ENCODE measurements at regions not wholly inside any gene's neighbourhood (a gene's known extent, or its start where the extent isn't known, plus 50 kb on each side); places are given as distances from the start of the nearest gene placed in this dataset.

DNA sequence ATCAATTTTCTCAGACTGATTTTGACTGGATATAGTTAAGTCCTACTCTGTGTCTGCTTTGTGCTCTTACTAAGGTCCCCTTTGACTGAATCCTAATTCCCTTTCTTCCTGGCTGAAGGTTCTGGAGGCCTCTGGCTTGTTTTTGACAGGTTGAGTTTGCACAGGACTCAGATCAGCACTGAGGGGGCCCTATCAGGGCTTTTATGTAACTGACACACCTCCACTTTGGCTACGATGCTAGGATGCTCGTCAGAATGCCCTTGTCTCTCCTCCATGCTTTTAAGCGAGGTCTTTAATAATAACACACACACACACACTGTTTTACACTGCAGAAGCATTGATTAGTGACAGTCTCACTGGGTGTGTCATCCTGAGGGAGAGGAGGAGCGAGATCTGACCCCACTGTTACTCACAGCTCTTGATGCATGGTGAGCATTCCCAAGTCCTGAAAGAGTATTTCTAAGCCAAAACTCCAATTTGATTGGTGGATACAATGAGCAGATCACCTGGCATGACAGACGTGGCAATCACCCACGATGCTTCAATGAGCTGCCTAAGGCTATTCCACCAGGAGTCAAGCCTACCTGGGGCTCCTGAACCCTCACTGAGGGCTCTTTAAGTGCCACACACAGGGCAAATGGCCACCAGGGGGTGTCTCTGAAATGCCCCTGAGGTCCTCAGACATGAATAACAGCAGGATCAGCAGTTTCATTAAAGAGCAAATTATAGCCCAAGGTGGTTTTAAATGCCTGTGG, 130.4 kb upstream of the CPEB2 start:
- Histone ChIP-seq H3K36me3 (ENCODE audit: insufficient read depth) (no peaks in the 10 kb centered on the region), H3K4me2 (no peak overlapping the region), H3K4me3 (no peak overlapping the region), H3K27ac (ENCODE audit: low read depth) (no peak overlapping the region), H3F3A (replicated peaks; ENCODE audit: low read depth) (no peaks in the 10 kb centered on the region), H3K9me2 (ENCODE audit: insufficient read depth) (0 out of 2 replicates have a peak, but pooled peaks cover 2% of the 10 kb centered on the region), H4K20me1 (replicated peaks; ENCODE audit: insufficient read depth) (no peaks in the 10 kb centered on the region), H3K4me1 (ENCODE audit: insufficient read depth) (no peaks in the 10 kb centered on the region), H3K79me2 (replicated peaks; ENCODE audit: insufficient read depth) (no peaks in the 10 kb centered on the region), H2AFZ (0 out of 2 replicates have a peak overlapping the region, but pooled peaks have one; percentile 38), H3K27me3 (ENCODE audit: insufficient read depth) (no peaks in the 10 kb centered on the region)
- ATAC-seq (peak; percentile 92), DNase-seq (ENCODE audit: low spot score) (peak; percentile 72)
- Mint-ChIP-seq H3K4me1 (peaks cover 18% of the 10 kb centered on the region), H3K4me3 (no peak overlapping the region), H3K27ac (no peak overlapping the region), H3K27me3 (ENCODE audit: insufficient read depth, low read depth, poor library complexity) (peaks cover 4% of the 10 kb centered on the region), H3K9me3 (no peaks in the 10 kb centered on the region), H3K36me3 (ENCODE audit: low read depth) (no peaks in the 10 kb centered on the region)
- no peak for TF ChIP-seq EZH2 (IDR thresholded peaks at IDR 0.05; ENCODE audit: low read depth, unreplicated experiment)
- TF ChIP-seq, protein P1, sequence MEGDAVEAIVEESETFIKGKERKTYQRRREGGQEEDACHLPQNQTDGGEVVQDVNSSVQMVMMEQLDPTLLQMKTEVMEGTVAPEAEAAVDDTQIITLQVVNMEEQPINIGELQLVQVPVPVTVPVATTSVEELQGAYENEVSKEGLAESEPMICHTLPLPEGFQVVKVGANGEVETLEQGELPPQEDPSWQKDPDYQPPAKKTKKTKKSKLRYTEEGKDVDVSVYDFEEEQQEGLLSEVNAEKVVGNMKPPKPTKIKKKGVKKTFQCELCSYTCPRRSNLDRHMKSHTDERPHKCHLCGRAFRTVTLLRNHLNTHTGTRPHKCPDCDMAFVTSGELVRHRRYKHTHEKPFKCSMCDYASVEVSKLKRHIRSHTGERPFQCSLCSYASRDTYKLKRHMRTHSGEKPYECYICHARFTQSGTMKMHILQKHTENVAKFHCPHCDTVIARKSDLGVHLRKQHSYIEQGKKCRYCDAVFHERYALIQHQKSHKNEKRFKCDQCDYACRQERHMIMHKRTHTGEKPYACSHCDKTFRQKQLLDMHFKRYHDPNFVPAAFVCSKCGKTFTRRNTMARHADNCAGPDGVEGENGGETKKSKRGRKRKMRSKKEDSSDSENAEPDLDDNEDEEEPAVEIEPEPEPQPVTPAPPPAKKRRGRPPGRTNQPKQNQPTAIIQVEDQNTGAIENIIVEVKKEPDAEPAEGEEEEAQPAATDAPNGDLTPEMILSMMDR (conservative IDR thresholded peaks at IDR 0.05; ENCODE audit: low read depth in 2 of 2) = peak; percentile 66 to 67
- TF ChIP-seq JUNB (IDR thresholded peaks at IDR 0.05; ENCODE audit: unreplicated experiment) = no peak
- TF ChIP-seq ZNF331 (CRISPR knock-in tag; IDR thresholded peaks at IDR 0.05; ENCODE audit: low read depth) = no peak
- TF ChIP-seq EZH2phosphoT487 (IDR thresholded peaks at IDR 0.05; ENCODE audit: unreplicated experiment) = no peak

DNA sequence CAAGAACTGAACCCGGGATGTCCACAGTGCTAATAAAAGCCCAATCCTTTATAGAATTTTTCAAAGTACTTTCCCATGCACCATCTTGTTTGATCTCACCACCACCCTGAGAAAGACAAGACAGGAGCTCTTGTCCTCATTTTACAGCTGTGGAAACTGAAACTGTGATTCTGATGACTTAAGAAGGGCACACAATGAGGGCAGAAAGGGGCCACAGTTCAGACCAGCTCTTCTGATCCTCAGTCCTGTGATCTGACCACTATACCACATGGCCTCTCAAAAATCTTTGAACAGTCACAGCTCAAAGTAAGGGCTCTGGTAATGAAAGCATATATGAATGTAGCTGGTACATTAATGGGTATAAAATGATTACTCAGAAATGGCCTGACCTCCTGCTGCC, 127.3 kb upstream of the CPEB2 start:
- no peaks in the 10 kb centered on the region for H3K4me1 ChIP-seq (ENCODE audit: insufficient read depth)
- Mint-ChIP-seq H3K36me3 (ENCODE audit: low read depth) (no peaks in the 10 kb centered on the region), H3K27ac (no peak overlapping the region), H3K9me3 (no peaks in the 10 kb centered on the region), H3K4me3 (no peak overlapping the region), H3K4me1 (peaks cover 8% of the 10 kb centered on the region), H3K27me3 (ENCODE audit: insufficient read depth, low read depth, poor library complexity) (peaks cover 1% of the 10 kb centered on the region)
- H2AFZ ChIP-seq = no peak overlapping the region
- H3K36me3 ChIP-seq (ENCODE audit: insufficient read depth) = no peaks in the 10 kb centered on the region
- DNase-seq (ENCODE audit: low spot score) (no peak), ATAC-seq (no peak)
- no peaks in the 10 kb centered on the region for H3K27me3 ChIP-seq (ENCODE audit: insufficient read depth)
- TF ChIP-seq, protein P2, sequence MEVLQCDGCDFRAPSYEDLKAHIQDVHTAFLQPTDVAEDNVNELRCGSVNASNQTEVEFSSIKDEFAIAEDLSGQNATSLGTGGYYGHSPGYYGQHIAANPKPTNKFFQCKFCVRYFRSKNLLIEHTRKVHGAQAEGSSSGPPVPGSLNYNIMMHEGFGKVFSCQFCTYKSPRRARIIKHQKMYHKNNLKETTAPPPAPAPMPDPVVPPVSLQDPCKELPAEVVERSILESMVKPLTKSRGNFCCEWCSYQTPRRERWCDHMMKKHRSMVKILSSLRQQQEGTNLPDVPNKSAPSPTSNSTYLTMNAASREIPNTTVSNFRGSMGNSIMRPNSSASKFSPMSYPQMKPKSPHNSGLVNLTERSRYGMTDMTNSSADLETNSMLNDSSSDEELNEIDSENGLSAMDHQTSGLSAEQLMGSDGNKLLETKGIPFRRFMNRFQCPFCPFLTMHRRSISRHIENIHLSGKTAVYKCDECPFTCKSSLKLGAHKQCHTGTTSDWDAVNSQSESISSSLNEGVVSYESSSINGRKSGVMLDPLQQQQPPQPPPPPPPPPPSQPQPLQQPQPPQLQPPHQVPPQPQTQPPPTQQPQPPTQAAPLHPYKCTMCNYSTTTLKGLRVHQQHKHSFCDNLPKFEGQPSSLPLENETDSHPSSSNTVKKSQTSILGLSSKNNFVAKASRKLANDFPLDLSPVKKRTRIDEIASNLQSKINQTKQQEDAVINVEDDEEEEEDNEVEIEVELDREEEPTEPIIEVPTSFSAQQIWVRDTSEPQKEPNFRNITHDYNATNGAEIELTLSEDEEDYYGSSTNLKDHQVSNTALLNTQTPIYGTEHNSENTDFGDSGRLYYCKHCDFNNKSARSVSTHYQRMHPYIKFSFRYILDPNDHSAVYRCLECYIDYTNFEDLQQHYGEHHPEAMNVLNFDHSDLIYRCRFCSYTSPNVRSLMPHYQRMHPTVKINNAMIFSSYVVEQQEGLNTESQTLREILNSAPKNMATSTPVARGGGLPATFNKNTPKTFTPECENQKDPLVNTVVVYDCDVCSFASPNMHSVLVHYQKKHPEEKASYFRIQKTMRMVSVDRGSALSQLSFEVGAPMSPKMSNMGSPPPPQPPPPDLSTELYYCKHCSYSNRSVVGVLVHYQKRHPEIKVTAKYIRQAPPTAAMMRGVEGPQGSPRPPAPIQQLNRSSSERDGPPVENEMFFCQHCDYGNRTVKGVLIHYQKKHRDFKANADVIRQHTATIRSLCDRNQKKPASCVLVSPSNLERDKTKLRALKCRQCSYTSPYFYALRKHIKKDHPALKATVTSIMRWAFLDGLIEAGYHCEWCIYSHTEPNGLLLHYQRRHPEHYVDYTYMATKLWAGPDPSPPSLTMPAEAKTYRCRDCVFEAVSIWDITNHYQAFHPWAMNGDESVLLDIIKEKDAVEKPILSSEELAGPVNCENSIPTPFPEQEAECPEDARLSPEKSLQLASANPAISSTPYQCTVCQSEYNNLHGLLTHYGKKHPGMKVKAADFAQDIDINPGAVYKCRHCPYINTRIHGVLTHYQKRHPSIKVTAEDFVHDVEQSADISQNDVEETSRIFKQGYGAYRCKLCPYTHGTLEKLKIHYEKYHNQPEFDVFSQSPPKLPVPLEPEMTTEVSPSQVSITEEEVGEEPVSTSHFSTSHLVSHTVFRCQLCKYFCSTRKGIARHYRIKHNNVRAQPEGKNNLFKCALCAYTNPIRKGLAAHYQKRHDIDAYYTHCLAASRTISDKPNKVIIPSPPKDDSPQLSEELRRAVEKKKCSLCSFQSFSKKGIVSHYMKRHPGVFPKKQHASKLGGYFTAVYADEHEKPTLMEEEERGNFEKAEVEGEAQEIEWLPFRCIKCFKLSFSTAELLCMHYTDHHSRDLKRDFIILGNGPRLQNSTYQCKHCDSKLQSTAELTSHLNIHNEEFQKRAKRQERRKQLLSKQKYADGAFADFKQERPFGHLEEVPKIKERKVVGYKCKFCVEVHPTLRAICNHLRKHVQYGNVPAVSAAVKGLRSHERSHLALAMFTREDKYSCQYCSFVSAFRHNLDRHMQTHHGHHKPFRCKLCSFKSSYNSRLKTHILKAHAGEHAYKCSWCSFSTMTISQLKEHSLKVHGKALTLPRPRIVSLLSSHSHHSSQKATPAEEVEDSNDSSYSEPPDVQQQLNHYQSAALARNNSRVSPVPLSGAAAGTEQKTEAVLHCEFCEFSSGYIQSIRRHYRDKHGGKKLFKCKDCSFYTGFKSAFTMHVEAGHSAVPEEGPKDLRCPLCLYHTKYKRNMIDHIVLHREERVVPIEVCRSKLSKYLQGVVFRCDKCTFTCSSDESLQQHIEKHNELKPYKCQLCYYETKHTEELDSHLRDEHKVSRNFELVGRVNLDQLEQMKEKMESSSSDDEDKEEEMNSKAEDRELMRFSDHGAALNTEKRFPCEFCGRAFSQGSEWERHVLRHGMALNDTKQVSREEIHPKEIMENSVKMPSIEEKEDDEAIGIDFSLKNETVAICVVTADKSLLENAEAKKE (CRISPR knock-in tag; IDR thresholded peaks at IDR 0.05) = no peak
- TF ChIP-seq, protein P3, sequence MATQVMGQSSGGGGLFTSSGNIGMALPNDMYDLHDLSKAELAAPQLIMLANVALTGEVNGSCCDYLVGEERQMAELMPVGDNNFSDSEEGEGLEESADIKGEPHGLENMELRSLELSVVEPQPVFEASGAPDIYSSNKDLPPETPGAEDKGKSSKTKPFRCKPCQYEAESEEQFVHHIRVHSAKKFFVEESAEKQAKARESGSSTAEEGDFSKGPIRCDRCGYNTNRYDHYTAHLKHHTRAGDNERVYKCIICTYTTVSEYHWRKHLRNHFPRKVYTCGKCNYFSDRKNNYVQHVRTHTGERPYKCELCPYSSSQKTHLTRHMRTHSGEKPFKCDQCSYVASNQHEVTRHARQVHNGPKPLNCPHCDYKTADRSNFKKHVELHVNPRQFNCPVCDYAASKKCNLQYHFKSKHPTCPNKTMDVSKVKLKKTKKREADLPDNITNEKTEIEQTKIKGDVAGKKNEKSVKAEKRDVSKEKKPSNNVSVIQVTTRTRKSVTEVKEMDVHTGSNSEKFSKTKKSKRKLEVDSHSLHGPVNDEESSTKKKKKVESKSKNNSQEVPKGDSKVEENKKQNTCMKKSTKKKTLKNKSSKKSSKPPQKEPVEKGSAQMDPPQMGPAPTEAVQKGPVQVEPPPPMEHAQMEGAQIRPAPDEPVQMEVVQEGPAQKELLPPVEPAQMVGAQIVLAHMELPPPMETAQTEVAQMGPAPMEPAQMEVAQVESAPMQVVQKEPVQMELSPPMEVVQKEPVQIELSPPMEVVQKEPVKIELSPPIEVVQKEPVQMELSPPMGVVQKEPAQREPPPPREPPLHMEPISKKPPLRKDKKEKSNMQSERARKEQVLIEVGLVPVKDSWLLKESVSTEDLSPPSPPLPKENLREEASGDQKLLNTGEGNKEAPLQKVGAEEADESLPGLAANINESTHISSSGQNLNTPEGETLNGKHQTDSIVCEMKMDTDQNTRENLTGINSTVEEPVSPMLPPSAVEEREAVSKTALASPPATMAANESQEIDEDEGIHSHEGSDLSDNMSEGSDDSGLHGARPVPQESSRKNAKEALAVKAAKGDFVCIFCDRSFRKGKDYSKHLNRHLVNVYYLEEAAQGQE (IDR thresholded peaks at IDR 0.05; ENCODE audit: unreplicated experiment) = no peak
- TF ChIP-seq EZH2phosphoT487 (IDR thresholded peaks at IDR 0.05; ENCODE audit: unreplicated experiment) = no peak
- H3K9me2 ChIP-seq (ENCODE audit: insufficient read depth) = 0 out of 2 replicates have a peak, but pooled peaks cover 2% of the 10 kb centered on the region
- no peaks in the 10 kb centered on the region for H3K79me2 ChIP-seq (replicated peaks; ENCODE audit: insufficient read depth)
- H3K27ac ChIP-seq (ENCODE audit: low read depth) = no peak overlapping the region
- H3K4me3 ChIP-seq = no peak overlapping the region
- no peaks in the 10 kb centered on the region for H4K20me1 ChIP-seq (replicated peaks; ENCODE audit: insufficient read depth)
- H3K4me2 ChIP-seq = no peak overlapping the region
- no peaks in the 10 kb centered on the region for H3F3A ChIP-seq (replicated peaks; ENCODE audit: low read depth)

Data from GM23338 (cell line).